ENCODE measurements at regions not wholly inside any gene's neighbourhood (a gene's known extent, or its start where the extent isn't known, plus 50 kb on each side); places are given as distances from the start of the nearest gene placed in this dataset.

DNA sequence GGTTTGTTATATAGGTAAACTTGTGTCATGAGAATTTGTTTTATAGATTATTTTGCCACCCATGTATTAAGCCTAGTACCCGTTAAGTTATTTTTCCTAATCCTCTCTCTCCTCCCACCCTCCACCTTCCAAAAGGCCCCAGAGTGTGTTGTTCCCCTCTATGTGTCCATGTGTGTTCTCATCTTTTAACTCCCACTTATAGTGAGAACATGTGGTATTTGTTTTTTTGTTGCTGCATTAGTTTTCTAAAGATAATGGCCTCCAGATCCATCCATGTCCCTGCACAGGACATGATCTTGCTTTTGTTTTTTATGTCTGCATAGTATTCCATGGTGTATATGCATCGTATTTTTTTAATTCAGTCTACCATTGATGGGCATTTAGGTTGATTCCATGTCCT, 1075.6 kb upstream of the CNTNAP5 start:
- DNase-seq = no peak

DNA sequence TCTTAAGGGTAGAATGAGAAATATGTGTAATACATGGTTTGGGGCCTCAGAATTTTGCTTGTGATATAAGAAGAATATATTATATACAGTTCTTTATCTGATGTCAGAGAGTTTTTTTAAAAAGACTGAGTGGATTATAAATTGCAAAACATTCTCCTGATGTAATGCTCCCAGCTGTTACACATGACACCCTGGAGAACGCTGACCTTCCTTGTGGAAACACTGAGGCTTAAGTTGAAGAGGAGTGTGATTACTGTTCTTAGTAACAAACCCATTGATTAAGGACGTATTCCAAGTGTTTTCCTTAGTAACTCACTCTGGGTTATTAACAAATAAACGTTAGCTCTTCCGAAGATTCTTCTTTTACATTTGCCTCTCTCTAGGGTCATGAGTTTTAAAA, 1069.3 kb upstream of the CNTNAP5 start:
- no peak for DNase-seq

DNA sequence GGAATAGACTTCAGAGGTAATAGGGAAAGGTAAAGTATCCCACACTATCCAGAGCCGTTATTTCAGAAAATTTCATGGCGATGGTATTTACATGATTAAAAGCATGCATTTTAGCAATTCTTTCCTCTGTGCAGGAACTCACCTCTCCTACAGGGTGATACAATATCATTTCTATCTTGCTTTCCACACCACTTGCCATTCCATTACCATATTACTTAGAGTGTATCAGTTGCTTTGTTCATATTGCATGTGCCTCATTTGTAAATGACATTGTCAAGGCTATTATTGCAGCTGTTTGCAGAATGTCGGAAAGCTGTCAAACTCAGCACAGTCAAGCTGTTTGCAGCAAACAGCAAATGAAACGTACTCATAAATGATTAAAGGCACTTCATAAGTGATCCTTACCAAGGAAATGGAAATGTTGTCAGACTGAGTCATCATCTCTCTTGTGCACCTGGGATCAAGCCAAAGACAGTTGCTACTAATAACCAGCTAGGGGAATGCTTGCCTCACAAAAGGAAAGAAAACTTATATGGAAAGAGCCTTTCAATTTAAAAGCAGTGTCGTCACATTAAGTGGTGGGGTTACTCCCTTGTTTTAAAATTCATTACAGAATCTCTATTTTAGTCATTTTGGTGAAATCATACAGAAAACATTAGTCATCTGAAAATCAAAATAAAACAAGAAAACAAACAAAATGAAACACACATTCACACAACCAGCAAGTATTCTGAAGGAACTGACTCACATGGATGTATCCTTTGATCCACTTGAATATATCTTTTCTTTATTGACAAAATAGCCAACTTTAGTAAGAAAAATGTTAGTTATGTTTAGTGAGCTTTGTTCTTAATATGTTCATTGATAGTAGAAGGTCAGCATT, 1064.1 kb upstream of the CNTNAP5 start:
- DNase-seq = peak; percentile 23 to 39

DNA sequence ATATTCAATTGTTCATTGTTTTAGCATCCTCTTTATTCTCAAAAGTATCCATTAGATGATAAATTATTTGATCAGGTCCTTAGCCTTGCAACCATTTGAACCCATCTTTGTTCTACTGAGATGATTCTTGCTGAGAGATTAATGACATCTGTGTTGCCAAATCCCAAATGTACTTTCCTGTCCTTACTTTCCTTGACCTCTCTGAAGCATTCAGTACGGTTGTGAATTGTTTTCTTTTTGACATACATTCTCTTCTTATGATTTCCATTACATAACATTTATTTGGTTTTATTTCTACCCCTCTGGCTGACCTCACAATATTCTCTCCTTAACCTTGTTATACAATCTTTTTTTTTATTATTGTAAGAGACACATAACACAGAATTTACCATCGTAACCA, 1058.6 kb upstream of the CNTNAP5 start:
- DNase-seq = no peak

DNA sequence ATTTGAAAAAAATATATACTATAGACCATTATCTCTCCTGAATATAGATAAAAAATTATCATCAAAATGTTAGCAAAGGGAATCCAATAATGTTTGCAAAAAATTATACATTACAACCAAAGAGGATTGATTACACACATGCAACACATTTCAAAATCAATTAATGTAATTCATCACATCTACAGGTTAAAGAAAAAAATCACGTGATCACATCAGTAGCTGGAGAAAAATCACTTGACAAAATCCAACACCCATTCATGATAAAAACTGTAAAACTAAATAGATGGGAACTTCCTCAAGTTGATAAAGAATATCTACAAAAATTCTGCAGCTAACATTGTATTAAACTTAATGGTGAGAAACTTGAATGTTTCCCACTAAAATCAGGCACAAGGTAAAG, 1047.5 kb upstream of the CNTNAP5 start:
- DNase-seq = no peak

DNA sequence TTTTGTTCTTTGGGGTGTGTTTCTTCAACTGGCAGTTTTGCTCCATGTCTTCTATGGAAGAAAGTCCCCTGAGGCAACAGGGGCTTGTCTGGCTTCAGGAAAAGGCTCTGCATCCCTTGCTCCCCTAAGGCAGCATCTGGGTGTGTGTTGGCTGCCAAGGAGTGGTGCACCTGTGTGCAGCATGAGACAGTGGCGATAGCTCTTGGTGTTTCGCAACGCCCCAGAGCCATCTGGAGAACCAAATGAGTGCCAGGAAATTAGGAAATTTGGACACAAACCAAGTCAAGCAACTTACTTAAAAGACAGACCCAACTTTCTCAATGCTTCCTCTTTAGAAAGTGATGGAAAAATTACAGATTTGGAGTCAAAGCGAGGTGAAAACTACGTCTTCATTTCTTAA, 1044.4 kb upstream of the CNTNAP5 start:
- DNase-seq = no peak

DNA sequence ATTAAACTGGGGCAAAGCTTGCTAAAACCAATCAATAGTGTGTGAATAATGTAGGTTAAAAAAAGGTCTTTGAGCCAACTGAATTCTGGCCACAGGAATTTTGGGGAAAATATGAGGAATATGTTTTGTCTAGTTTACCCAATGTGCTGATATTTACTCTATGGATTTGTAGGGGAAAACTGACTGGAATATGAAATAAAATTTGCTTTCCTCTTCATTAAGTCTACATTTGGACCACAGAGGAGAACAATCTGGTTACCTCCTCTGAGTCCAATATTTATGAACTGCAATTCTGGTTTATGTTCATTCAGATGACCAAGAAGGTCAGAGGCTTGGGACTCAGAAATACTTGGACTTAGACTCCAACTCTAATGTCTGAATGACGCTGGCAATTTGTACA, 1042.2 kb upstream of the CNTNAP5 start:
- DNase-seq = no peak

DNA sequence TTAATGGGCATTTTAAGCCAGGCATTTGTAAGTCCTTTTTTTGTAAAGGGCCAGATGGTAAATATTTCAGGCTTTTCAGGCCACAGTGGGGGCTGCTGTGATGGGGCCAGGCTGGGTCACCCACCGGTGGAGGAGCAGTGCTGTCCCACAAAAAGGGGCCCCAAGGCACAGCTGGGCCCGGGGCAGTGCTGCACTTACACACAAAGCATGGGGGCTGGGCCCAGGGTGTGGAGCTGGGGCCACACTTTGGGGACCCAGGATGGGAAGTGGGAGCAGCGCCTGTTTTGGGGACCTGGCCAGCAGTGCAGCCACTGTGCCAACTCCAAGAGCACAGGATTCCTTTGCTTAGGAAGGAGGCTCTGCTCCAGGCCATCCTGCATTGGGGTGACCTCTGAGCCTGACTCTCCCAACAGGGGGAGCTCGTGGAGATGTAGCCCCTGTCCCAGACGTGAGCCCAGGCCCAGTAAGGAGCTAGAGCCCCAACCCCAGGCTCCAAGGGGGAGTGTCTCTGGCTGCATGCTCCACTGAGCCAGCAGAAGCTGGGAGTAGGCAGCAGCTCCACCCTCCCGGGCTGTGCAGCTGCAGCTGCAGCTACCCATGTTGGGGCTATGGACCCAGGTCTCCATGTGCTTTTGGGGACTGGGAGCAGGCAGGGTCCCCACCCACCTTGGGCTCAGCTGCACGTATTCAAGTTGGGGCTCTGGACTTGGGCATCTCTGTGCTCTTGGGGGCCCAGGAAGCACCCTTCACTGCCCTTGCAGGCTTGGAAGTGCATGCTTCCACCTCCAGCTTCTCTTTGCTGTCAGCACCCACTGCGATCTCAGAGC, 1036.5 kb upstream of the CNTNAP5 start:
- DNase-seq = no peak

DNA sequence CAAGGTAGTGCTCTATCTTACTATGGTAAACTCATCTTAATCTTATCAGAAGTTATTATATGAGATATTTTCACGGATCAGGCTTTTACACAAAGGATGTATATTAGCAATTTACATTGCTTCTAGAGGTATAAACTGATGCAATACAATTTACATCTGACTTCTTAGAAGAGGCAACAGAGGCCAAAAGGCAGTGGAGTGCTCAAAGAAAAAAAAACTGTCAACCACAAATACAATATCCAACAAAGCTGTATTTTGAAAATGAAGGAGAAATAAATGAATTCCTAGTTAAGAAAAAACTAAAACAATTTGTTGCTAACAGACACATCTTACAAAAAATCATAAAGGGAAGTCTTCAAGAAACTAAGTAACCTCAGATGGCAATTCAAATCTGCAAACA, 1031.5 kb upstream of the CNTNAP5 start:
- no peak for DNase-seq

DNA sequence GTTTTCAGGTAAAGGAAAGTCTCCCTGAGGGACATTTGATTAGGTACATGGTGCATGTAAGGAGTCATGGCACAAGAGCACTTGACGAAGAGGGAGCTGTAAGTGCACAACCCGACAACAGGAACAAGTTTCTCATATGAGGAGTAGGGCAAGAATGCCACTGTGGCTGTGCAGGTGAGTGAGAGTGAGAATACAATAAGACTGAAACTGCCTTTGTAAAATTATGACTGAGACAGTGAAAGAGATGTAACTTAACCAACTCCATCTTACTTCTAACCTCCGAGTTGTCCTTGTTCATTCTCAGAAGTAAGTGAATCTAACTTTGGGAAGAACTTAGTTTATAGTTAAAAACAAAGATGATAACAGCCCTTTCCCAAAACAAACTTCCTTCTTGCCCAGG, 1025.8 kb upstream of the CNTNAP5 start:
- DNase-seq = no peak

DNA sequence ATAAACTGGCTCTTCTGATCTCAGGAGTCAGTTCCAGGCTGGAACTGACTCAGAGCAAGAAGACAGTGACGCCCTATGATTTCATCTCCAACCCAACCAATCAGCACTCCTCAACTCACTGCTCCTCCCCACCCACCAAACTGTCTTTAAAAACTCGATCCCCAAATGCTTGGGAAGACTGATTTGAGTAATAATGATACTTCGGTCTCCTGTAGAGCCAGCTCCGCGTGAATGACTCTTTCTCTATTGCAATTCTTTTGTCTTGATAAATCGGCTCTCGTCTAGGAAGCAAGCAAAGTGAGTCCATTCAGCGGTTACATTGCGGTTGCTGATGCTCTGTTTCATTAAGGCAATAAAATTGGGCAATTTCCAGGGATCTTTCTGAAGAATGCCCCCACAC, 1025.3 kb upstream of the CNTNAP5 start:
- DNase-seq = no peak

DNA sequence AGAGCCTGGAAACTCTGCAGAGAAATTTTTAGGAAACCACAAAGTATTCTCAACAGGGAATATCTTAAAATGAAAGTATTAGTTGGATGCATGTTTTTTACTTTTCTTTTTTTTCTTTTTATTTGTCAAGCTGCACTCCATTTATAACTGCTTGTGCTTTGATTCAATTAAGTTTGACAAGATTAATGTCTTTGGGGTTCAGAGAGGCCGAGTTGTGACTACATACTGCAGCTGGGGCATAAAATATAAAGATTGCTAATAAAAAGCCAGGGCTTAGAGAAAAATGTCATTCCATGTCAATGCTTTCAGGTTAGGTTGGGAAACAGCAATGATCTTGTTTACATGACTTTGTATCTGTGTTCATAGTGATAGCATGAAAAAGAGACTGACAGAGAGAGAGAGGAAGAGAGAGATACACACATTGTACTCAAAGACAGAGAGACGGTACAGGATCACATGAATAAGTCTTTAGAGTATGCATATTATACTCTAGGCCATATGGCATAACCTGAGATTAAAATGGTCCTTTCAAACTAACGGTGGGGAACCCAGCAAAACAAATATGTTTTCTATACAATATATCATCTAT, 1022.3 kb upstream of the CNTNAP5 start:
- no peak for DNase-seq

DNA sequence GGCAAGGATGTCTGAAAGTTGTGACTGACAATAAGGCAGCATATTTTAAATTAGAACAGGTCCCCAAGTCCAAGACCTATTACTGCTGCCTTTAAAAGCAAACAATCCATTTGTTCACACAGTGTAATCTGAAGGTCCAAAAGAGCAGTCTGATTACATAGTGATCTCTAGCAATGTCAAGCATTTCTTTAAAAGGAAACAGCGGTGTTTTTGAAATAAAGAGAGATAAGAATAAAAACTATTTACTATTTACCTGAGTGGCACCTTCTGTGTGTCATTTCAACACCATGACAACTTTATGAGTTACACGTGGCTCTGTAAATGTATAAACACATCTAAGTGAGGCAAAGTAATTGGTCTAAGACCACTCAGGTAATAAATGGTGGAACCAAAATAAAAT, 1009.9 kb upstream of the CNTNAP5 start:
- DNase-seq = no peak

DNA sequence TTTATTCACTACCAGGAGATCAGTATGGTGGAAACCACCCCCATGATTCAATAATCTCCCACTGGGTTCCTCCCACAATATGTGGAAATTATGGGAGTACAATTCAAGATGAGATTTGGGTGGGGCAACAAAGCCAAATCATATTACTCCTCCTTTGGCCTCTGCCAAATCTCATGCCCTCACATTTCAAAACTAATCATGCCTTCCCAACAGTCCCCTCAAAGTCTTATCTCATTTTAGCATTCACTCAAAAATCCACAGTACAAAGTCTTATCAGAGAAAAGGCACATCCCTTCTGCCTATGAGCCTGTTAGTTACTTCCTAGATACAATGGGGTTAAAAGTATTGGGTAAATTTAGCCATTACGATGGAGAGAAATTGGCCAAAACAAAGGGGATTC, 989.5 kb upstream of the CNTNAP5 start:
- DNase-seq = no peak

DNA sequence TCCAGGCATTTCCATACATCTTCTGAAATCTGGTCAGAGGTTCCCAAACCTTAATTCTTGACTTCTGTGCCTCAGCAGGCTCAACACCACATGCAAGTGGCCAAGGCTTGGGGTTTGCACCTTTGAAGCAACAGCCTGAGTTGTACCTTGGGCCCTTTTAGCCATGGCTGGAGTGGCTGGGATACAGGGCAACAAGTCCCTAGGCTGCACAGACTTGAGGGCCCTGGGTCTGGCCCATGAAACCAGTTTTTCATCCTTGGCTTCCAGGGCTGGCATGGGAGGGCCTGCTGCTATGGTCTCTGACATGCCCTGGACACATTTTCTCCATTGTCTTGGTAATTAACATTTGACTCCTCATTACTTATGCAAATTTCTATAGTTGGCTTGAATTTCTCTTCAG, 988.8 kb upstream of the CNTNAP5 start:
- no peak for DNase-seq

DNA sequence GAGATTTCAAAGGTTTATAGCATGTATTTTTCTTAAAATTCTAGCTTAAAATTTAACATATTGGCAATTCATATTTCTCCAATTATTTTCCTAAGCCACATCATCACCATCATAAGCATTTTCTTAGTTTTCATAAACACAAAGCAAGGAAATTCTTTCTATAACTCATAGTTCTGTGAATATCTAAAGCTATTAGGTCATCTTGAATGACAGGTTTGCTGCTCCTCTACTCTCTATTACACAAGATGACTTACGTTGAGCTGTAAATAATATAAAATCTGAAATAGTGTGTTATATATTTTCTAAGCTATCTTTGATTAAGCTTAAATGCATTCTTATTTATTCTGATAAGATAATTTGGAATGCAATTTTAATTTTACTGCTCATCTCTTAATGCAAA, 984.6 kb upstream of the CNTNAP5 start:
- DNase-seq = no peak

DNA sequence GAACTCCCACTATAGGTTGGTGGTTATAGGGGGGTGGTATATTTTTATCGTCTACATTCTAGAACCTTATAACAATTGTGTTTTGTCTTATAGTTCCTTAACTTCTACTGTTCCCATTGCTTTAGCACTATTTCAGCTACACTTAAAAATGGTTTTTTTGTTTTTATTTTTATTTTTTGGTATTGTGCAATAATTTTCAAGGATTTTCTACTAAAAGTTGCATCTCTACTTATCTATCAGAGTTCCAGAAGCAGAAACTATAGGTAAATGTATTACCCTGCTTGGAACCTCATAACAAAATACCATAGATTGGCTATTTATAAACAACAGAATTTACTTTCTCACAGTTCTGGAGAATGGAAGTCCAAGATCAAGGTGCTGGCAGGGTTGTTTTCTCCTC, 981.6 kb upstream of the CNTNAP5 start:
- DNase-seq = no peak

DNA sequence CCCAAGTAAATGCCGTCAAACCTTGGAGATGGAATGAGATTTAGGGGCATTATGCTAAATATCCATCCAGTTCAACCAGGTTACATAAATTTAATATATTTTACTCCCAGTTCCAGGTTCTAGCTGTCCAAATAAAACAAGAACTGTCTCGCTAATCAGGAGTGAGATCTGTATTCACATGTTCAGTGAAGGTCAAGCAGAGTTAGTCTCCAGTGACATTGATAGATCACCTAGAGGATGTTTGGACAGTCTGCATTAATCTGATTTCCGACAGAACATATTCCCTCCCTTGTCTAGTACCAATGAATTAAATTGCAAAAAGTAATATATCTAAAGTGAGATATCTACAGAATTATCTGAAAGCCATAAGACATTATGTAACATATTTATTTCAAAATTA, 979.4 kb upstream of the CNTNAP5 start:
- DNase-seq = no peak

DNA sequence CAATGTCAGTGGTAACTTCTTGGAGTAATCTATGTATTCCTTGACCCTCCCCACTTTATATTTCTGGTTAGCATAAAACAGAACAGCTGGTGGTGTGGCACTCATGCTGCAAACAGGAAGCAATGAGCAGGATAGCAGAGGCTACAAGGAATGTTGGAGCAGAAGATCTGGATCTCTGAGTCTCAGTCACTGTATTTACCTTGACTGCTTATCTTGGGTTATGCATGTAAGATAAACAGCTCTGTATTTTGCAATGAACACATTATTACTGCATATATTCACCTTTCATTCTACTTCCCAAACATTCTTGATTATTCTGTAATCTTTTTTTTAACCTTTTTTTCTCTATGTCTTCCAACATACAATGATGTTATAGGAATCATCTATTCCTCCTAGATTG, 977.9 kb upstream of the CNTNAP5 start:
- no peak for DNase-seq

DNA sequence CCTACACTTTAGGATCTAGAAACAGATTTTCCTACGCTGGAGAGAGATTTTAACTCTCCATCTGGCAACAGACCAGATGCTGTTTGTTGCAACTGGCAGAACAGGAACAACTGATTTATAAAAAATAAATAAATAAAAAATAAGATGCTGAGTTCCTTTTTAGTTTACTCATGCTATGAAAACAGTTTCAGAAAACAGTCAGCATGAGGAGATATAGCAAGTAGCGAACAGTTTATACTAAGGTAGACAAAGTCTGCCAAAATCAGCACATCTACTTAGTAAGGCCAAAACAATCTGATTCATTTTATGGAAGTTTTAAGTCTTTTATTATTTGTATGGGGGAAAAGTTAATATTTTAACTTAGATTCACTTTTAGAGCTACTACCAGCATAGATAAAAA, 974.0 kb upstream of the CNTNAP5 start:
- DNase-seq = no peak

DNA sequence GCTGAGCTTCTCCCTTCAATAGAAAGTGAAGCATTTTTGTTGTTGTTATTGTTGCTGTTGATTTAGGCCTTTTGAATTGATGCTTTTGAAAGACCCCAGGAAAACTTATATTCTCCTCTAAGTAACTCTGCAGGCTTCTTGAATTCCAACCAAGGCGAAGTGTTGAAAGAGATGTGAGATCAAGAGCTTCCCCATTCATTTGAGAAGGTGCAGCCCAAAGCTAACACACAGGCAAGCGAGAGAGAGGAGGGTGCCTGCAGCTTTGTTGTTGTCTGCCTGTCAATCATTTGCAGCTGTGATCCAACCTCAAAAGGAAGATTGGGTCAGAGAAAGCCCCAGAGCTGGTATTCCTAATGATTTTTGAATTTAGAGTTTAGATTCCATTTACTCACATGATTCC, 963.6 kb upstream of the CNTNAP5 start:
- no peak for DNase-seq

DNA sequence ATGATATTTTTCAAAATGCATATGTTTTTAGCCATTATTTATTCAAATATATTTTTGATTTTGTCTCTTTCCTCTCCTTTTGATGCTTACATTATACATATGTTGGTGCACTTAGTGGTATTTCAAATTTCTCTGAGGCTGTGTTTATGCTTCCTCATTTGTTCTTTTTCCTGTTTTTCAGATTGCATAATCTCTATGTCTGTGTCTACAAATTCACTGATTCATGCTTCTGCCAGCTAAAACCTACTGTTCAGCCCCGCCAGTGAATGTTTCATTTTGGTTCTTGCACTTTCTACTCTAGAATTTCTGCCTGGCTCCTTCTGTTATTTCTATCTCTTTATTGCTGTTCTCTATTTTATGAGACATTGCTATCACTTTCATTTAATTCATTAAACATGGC, 951.7 kb upstream of the CNTNAP5 start:
- DNase-seq = no peak

DNA sequence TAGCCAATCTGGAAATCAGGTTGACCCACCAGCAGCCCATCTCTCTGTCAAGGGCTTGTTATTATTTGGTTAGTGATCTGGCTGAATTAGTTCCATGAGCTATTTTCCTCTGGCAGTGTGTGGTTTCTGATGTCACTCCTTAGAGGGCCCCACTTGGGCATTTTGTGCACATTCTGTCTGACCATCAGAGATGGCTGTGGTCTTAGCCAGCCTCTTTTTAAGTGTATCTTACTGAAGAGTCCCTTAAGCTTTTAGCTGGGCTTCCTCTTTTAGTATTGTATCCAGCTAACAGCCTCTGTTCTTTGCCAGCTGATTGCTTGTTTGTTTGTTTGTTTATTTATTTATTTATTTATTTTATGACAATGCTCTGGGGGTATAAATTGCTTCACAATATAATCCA, 951.1 kb upstream of the CNTNAP5 start:
- DNase-seq = no peak

DNA sequence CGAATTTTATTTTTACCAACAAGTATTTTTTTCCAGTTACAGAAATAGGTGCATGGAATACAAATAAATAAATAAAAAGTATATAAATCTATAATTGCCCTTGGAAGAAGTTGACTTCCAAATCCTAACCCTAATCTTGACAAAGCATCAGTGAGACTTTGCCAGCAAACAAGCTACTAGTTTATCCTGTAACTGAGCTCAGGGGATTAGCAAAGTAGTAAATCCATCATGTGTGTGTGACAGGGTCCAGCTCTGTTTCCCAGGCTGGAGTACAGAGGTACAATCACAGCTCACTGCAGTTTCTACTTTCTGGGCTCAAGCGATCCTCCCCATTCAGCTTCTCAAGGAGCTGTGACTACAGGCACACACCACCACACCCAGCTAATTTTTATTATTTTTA, 948.0 kb upstream of the CNTNAP5 start:
- DNase-seq = no peak
